ENCODE measurements at regions not wholly inside any gene's neighbourhood (a gene's known extent, or its start where the extent isn't known, plus 50 kb on each side); places are given as distances from the start of the nearest gene placed in this dataset.

- Histone ChIP-seq H3K36me3 (replicated peaks in 1 of 2; ENCODE audit: control insufficient read depth in 1 of 2, insufficient read depth in 2 of 2, low read length in 2 of 2) (no peaks in the 10 kb centered on the region), H2AFZ (ENCODE audit: insufficient read depth, low read depth, low read length, poor library complexity, severe bottlenecking) (no peak overlapping the region), H3K79me2 (ENCODE audit: insufficient read depth, low read length) (no peaks in the 10 kb centered on the region), H3K27me3 (ENCODE audit: control insufficient read depth in 2 of 2, insufficient read depth in 2 of 2, low read length in 2 of 2) (no peaks in the 10 kb centered on the region), H3K9me3 (replicated peaks in 1 of 2; ENCODE audit: control insufficient read depth in 1 of 2, insufficient read depth in 1 of 2, low read length in 2 of 2) (no peaks in the 10 kb centered on the region), H3K27ac (ENCODE audit: low read depth in 1 of 2, low read length in 2 of 2) (no peak overlapping the region), H3K4me1 (ENCODE audit: control insufficient read depth in 1 of 2, insufficient read depth in 2 of 2, low read length in 2 of 2) (no peaks in the 10 kb centered on the region), H4K20me1 (ENCODE audit: insufficient read depth, low read length) (no peaks in the 10 kb centered on the region), H3K4me3 (replicated peaks in 1 of 3; ENCODE audit: low read depth in 2 of 3, low read length in 3 of 3) (no peak overlapping the region), H3K4me2 (replicated peaks; ENCODE audit: extremely low read depth, low read length, poor library complexity, severe bottlenecking) (no peak overlapping the region), H3K9ac (ENCODE audit: insufficient read depth, low read length, poor library complexity, severe bottlenecking) (no peak overlapping the region)
- Mint-ChIP-seq H3K4me1 (no peaks in the 10 kb centered on the region), H3K4me3 (no peak overlapping the region), H3K27ac (no peak overlapping the region), H3K36me3 (no peaks in the 10 kb centered on the region), H3K9me3 (peaks cover 0 to 5% (median 0%) of the 10 kb centered on the region in 7 donors), H3K27me3 (ENCODE audit: low read depth in 3 of 3) (peaks cover 0 to 3% (median 2%) of the 10 kb centered on the region in 3 donors)
- no peak for TF ChIP-seq CTCF (IDR thresholded peaks at IDR 0.05)
- no peak for DNase-seq
- WGBS (ENCODE audit: insufficient coverage): 0% methylated on average over 2 of the region's 2 CpGs
- intact Hi-C loops (cut with micrococcal nuclease): no loop called here
These were observed 78.7 kb downstream of the GAS1 start for GRCh38 chr9:86868616-86869015.

GRCh38 chr9:86867804-86868313, 79.4 kb downstream of the GAS1 start:
- no peak overlapping the region for H3K27ac ChIP-seq (ENCODE audit: low read depth in 1 of 2, low read length in 2 of 2)
- H3K4me2 ChIP-seq (replicated peaks; ENCODE audit: extremely low read depth, low read length, poor library complexity, severe bottlenecking): no peak overlapping the region
- H3K4me3 ChIP-seq (replicated peaks in 1 of 3; ENCODE audit: low read depth in 2 of 3, low read length in 3 of 3): no peak overlapping the region
- no peaks in the 10 kb centered on the region for H3K27me3 ChIP-seq (ENCODE audit: control insufficient read depth in 2 of 2, insufficient read depth in 2 of 2, low read length in 2 of 2)
- Mint-ChIP-seq H3K4me3 (no peak overlapping the region), H3K9me3 (peaks cover 0 to 4% (median 0%) of the 10 kb centered on the region in 7 donors), H3K27me3 (ENCODE audit: low read depth in 3 of 3) (peaks cover 0 to 3% (median 0%) of the 10 kb centered on the region in 3 donors), H3K4me1 (no peaks in the 10 kb centered on the region), H3K27ac (no peak overlapping the region), H3K36me3 (no peaks in the 10 kb centered on the region)
- no peaks in the 10 kb centered on the region for H3K79me2 ChIP-seq (ENCODE audit: insufficient read depth, low read length)
- no peaks in the 10 kb centered on the region for H3K36me3 ChIP-seq (replicated peaks in 1 of 2; ENCODE audit: control insufficient read depth in 1 of 2, insufficient read depth in 2 of 2, low read length in 2 of 2)
- no peak overlapping the region for H2AFZ ChIP-seq (ENCODE audit: insufficient read depth, low read depth, low read length, poor library complexity, severe bottlenecking)
- H3K9me3 ChIP-seq (replicated peaks in 1 of 2; ENCODE audit: control insufficient read depth in 1 of 2, insufficient read depth in 1 of 2, low read length in 2 of 2): no peaks in the 10 kb centered on the region
- intact Hi-C loops (cut with micrococcal nuclease): no loop called here
- no peaks in the 10 kb centered on the region for H4K20me1 ChIP-seq (ENCODE audit: insufficient read depth, low read length)
- no CpG with 5 or more reads among the region's 5 CpGs for WGBS (ENCODE audit: insufficient coverage)
- no peak overlapping the region for H3K9ac ChIP-seq (ENCODE audit: insufficient read depth, low read length, poor library complexity, severe bottlenecking)
- no peak for DNase-seq
- no peak for TF ChIP-seq CTCF (IDR thresholded peaks at IDR 0.05)
- no peaks in the 10 kb centered on the region for H3K4me1 ChIP-seq (ENCODE audit: control insufficient read depth in 1 of 2, insufficient read depth in 2 of 2, low read length in 2 of 2)

Measured in CD14-positive monocyte (primary cell).